Kidney glomerular epithelial cell (primary cell): ENCODE measurements at regions not wholly inside any gene's neighbourhood (a gene's known extent, or its start where the extent isn't known, plus 50 kb on each side); places are given as distances from the start of the nearest gene placed in this dataset.

Source experiments
- DNase-seq: peaks from one replicate; lab custom pipeline; 2025; lab: John Stamatoyannopoulos, UW

DNA sequence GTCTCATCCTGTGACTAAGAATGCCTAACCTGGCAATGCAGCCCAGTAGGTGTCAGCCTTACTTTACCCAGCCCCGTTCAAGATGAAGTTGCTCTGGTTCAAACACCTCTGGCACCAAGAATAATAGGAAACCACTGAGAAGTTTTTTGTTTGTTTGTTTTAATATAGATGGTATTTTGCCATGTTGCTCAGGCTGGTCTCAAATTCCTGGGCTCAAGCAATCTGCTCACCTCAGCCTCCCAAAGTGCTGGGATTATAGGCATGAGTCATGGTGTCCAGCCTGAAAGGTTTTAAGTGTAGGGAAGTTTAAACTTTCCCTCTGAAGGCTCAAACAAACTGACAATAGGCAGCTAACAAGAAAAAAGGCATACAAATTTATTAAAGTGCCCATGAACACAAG, 51.2 kb upstream of the ABCC4 start:
- peak; percentile 1 for DNase-seq

DNA sequence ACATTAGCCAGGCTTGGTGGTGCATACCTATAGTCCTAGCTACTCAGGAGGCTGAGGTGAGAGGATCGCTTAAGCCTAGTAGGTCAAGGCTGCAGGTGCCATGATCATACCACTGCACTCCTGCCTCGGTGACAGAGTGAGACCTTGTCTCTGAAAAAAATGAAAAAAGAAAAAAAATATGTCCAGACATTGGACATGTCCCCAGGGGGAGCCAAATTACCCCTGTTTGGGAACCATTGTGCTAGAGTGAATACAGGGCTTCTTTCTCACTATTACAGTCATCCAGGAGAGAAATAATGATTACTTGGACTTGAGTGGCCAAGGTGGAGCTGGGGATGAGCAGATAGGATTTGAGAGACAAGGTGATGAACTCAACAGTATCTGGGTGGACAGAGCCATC, 52.9 kb upstream of the ABCC4 start:
- no peak for DNase-seq

DNA sequence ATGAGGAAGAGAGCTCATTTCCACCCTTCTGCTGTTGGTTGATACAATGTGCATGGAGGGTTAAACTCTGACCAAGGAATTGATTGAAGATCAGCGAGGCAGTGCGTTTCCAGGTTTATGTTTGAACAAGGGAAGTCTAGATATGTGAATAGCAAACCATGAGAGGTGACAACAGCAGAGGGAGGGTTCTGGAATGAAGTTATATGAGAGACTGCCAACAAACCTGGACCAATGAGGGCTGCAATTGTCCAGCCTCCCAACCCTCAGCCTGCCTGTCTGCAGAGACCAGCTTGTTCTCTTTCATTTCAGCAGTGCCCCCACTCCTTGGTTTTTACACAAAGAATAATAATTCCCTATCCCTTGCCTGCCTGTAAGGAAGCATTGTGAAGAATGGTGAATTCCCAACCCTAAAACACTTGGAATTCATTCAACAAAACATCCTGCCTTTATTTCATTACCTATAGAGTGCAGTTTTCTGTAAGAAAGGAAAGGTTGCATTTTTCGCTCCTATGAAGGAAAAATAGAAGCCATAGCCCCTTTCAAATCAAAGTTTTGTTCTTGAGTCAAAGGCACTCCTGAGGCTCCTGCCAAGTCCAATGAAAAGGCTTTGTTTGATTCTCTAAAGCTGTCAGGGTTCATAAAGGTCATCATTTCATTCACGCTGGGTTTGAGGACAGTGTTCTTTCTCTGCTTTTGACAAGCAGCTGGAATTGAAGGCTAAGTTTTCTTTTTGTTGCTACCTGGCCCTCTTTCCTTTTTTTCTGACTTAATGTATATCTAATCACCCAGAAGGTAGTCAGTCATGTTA, 53.6 kb upstream of the ABCC4 start:
- no peak for DNase-seq

DNA sequence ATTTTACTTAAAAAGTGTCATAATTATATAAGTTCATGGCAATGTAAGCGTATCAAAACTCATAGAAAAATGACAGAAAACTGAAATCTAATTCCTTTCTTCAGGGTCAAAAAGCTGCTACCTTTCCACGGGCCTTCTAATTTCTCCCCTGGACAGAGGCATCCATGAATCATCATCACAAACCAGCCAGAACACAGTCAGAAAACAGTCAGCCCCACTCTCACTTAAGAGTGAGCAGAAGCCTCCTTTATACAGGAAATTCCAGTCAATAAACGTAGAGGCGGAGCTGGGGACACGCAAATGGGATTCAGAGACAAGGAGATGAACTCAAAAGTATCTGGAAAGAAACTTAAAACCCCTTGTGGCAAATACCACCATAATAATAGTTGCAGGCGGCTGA, 54.2 kb upstream of the ABCC4 start:
- peak; percentile 45 for DNase-seq

DNA sequence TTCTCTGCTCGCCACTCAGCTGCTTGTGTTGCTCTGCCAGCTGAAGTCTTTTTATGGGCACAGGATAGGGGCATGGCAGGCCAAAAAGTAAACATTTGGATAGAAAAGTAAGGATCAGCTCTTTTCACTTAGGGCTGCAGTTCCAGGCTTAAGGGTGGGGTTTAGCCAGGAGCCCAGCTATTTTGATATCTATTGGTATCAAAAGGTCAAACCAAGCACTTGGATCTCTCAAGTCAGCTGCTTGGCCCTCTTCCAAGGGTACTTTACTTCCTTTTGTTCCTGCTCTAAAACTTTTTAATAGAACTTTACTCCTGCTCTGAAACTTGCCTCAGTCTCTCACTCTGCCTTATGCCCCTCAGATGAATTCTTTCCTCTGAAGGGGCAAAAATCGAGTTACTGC, 55.7 kb upstream of the ABCC4 start:
- no peak for DNase-seq

DNA sequence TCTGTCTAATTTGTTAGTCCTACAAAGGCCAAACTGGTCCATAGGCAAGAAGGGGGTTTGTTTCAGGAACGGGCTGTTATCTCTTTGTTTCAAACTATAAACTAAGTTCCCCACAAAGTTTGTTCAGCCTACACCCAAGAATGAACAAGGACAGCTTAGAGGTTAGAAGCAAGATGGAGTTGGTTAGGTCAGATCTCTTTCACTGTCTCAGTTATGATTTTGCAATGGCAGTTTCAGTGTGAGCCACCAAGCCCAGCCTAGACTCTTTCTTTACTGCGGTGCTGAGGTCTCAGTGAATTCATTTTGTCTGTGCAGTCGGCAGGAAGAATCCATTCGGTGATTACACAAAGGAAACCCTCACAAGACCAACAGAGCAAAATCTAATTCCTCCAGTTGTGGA, 56.6 kb upstream of the ABCC4 start:
- DNase-seq: no peak

DNA sequence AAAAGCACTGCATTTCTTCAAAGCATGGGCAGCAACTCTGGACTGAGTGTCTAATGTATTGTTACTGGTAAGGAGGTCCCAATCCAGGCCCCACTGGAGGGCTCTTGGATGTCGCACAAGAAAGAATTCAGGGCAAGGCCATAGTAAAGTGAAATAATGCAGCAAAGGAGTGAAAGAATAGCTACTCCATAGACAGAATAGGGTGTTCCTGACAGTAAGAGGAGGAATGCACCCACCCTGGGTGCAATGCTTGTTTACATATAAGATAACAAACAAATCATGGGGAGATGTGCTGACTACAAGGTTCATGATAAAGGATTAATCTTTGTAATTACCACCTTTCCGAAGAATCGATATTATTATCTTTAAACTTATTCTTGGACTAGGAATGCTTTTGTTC, 58.8 kb upstream of the ABCC4 start:
- DNase-seq: no peak

DNA sequence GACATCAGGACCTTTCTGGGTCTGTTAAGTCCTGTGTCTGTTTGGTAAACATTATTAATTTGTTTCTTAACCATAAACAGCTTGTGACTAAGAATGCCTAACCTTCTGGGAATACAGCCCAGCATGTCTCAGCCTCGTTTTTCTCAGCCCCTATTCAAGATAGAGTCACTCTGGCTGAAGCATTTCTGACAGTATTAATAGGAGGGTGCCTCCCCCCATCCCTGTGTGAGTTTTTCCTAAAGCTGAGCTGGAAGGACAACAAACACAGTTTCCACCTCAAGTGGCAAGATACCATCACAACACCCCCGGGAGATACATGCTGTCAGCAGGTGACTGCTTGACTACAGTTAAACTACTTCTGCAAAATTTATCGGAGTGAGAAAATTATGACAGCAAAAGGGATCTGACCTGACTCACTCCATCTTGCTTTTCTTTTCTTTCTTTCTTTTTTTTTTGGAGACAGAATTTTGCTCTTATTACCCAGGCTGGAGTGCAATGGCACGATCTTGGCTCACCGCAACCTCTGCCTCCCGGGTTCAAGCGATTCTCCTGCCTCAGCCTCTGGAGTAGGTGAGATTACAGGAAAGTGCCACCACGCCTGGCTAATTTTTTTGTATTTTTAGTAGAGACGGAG, 59.3 kb upstream of the ABCC4 start:
- no peak for DNase-seq

DNA sequence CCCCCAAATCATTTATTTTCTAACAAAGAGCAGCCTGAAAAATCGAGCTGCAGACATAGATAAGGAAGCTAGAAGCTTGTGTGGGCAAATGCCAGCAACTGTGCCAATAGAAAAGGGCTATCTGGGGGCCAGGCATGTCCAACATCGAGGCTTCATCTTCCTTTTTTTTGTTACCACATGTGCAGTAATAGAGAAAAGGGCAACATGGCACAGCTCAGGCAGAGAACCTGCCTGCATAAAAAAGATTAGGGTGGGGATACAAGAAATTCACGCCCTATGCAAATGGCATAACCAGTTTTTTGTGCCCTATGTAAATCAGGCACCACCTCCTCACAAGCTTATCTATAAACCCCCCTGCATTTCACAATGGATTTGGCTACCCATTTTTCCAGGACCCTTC, 60.4 kb upstream of the ABCC4 start:
- DNase-seq: no peak

DNA sequence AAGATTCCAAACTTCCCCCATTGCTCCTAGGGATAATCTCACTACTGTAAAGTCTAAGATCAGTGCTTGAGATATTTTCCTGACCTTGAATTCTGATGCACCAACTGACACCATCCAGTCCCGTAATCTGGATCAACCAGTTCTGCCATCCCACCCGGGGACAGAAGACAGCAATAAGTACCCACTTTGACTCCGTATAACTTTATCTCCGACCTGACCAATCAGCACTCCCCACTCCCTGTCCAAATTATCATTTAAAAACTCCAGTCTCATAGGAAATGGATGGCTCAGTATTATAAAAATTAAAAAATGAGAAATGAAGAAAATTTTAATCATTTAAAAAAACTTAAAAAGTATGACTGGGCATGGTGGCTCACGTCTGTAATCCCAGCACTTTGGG, 61.4 kb upstream of the ABCC4 start:
- DNase-seq: no peak

DNA sequence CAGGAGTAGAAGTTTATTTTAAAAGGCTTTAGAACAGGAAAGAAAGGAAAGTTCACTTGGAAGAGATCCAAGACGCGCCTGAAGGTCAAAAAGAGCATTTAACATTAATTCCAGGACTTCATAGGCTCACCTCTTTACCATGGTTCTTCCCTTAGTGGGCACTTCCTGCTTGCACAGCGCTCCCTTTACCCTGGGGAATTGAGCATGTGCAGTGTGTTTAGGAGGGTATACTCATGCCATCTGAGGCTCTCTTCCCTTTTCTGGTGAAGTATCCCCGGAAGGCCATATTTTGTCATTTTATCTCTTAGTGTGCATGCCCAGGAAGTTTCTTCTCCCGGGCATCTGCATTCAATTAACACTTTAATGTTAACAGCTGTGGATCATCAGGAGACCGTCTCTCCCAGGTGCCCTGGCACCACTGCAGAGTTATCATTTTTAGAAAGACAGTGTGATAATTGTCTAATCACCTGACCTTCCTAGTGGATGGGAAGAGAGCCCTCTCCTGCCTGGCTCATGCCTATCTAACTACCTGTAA, 66.1 kb upstream of the ABCC4 start:
- DNase-seq: no peak

DNA sequence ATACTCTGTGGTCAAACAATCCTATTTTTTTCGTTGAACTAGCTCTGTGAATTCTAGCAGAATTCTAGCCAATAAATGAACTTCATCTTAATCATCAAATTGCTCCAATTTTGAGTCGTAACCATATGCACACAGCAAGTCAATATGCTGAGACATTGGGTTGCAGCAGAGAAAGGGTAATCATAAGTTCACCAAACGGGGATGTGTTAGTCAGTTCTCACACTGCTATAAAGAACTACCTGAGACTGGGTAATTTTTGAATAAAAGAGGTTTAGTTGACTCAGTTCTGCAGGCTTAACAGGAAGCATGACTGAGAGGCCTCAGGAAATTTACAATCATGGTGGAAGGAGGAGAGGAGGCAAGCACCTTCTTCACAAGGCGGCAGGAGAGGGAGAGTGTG, 67.7 kb upstream of the ABCC4 start:
- DNase-seq: no peak

DNA sequence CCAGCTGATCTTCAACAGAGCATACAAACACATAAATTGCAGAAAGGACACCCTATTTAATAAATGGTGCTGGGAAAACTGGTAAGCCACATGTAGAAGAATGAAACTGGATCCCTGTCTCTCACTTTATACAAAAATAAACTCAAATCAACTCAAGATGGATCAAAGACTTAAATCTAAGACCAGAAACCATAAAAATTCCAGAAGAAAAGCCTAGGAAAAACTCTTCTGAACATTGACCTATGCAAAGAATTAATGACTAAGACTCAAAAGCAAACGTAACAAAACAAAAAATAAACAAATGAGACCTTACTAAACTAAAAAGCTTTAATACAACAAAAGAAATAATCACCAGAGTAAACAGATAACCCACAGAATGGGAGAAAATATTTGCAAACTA, 74.5 kb upstream of the ABCC4 start:
- no peak for DNase-seq

DNA sequence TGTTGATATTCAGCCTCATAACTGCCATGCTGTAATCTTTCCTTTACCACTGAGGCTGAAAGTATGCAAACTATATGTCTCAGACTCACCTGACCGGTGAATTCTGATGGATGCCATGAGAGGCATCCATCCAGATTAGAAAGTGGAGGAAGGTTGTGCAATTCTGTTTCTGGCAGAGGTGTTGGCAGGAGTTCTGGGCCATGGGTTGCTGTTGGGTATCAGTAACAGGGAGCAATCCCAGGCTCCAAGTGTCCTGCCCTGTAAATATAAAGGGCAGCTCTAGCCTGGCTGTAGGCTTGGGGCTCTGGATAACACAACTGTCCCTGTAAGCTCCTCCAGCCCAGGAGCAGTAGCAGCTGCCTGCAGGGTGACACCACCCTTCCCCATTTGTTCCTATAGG, 77.4 kb upstream of the ABCC4 start:
- DNase-seq: no peak

DNA sequence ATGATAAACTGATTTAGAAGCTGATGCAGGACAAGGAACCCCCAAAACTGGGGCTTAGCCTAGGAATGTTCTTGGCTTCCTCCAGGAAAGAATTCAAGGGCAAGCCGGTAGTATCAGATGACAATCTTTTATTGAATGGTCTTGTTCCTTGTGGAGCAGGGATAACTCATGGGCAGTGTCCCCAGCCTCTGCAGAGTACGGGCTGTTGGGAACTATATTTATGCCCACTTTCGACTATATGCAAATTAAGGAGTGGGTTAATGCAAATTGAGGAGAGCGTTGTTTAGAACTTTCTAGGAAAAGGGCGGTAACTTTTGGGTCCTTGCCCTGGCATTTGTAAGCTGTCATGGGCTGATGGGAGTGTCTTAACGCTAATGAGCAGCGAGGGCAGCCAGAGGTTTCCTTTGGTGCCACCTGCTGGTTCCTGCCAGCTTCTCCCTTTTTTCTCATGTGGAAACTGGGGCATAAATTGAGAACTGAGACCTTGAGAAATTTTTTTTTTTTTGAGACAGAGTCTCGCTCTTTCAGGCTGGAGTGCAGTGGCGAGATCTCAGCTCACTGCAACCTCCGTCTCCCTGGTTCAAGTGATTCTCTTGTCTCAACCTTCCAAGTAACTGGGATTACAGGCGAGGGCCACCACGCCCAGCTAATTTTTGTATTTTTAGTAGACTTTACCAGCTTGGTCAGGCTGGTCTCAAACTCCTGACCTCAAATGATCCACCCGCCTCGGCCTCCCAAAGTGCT, 79.4 kb upstream of the ABCC4 start:
- peak; percentile 87 for DNase-seq

DNA sequence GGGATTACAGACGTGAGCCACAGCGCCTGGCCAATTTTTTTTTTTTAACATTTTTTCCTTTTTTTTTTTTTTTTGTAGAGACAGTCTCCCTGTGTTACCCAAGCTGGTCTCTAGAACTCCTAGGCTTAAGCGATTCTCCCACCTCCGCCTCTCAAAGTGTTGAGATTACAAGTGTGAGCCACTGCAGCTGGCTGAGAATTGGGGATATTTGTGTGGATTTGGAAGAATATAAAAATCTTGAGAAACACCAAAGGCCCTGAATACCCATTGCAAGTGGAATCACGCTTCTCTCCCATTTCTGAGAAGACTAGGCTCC, 79.9 kb upstream of the ABCC4 start:
- no peak for DNase-seq

DNA sequence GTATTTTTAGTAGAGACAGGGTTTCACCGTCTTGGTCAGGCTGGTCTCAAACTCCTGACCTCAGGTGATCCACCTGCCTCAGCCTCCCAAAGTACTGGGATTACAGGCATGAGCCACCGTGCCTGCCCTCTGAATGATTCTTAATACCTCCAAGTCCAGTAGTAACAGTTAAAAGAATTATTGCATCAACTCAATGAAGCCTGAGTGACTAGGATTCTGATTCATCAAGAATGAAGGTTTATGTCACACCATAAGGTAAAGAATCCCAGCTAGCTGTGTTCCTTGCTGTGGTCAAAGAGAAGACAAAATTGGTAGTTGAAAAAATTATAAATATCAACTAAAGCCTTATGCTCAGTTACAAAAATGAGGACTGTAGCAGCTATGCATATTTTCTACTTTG, 81.2 kb upstream of the ABCC4 start:
- DNase-seq: no peak

DNA sequence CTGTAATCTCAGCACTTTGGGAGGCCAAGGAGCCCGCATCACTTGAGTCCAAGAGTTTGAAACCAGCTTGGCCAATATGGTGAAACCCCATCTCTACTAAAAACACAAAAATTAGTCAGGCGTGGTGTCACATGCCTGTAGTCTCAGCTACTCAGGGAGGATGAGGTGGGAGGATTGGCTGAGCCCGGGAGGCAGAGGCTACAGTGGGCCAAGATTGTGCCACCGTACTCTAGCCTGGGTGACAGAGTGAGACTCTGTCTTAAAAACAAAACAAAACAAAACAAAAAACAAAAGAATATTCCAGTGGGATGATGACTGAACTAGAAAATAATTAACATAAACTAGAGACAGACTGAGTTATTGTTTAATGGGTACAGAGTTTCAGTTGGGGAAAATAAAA, 81.7 kb upstream of the ABCC4 start:
- peak; percentile 3 for DNase-seq

DNA sequence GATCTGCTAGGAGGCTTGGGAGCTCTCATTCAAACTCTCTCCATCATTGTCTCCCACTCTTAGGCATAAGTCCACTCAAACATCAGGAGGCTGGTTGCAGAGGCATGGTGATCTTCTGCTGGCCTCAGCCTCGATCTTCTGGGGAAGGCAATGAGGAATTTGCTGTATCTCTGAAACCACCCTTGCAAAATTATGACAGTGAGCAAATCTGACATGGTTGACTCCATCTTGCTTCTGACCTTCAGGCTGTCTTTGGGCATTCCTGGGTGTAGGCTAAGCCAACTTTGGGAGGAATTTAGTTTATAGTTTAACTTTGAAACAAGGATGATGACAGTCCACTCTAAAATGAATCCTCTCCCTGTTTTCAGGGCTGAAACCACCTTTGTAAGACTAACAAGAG, 84.1 kb upstream of the ABCC4 start:
- no peak for DNase-seq

DNA sequence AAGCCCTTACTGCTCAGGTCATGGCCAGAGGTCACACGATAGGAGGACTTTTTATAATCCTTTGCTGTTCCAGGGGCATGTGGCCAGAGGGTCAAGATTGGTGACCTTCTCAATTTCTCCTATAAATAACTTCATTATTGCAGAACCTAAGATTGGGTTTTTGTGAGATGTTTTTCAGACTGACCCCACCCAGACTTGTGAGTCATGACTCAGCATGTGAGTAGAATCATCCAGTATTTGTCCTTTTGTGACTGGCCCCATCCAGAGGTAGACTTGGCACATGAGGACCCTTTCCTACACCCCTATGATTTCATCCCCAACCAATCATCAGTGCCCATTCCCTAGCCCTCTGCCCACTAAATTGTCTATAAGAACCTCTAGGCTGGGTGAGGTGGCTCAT, 84.5 kb upstream of the ABCC4 start:
- DNase-seq: no peak

DNA sequence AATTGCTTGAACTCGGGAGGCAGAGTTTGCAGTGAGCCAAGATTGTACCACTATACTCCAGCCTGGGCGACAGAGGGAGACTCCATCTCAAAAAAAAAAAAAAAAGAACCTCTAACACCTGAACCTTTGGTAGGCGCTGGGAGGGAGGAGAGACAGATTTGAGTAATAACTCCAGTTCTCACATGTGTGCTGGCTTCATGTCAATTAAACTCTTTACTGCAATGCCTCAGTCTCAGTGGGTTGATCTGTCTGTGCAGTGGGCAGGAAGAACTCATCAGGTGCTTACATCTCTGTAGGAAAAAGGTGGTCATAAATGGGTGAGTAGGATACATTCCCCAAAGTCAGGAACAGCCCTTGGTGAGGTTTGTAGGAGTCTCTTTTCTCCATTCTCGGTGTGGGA, 85.1 kb upstream of the ABCC4 start:
- no peak for DNase-seq

DNA sequence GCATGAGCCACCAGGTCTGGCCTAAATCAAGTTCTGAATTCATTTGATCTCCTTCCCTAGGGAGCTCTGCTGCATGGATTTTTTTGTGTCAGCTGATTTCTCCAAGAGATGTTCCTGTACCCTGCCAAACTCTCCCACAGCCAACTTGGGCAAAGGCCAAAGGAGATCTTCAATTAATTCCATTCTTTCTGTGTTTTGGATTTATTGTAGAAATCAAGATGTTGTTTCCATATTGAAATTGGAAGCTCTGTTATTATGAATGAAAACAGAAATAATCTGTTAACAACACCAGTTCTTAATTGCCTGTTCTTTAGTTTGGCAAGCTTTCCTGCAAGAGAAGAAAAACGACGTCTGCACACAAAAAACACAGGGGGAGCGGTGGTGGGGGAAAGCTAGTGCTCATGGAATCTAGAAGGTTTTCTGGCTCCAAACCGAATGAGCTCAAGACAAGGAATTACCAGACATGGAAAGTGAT, 86.5 kb upstream of the ABCC4 start:
- DNase-seq: no peak

DNA sequence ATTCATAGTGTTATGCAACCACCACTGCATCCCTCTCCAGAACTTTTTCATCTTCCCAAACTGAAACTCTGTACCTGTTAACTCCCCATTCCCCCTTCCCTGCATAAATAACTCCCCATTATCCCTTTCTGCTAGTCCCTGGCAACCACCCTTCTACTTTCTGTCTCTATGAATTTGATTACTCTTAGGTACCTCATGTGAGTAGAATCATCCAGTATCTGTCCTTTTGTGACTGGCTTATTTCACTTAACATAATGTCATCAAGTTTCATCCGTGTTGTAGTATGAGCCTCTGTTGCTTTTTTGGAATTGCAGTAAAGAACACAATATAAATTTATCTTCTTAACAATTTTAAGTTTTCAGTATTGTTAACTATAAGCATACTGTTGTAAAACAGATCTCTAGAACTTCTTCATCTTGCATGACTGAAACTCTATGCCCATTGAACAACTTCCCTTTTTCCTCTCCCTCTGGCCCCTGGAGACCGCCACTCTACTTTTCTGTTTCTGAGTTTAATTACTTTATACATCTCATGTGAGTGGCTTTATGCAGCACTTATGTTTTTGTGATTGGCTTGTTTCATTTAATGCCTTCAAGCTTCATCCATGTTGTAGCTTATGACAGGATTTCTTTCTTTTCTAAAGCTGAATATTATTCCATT, 87.3 kb upstream of the ABCC4 start:
- no peak for DNase-seq
